ENCODE measurements at regions not wholly inside any gene's neighbourhood (a gene's known extent, or its start where the extent isn't known, plus 50 kb on each side); places are given as distances from the start of the nearest gene placed in this dataset.

GRCh38 chr3:154666542-154666941, 236.6 kb upstream of the GPR149 start:
- Histone ChIP-seq H3K27ac (ENCODE audit: low read depth, low read length, poor library complexity, severe bottlenecking) (no peak overlapping the region), H3K79me2 (ENCODE audit: insufficient read depth, low read length) (no peaks in the 10 kb centered on the region), H3K4me1 (ENCODE audit: insufficient read depth, low read length, severe bottlenecking) (no peaks in the 10 kb centered on the region), H3K36me3 (ENCODE audit: insufficient read depth, low read length) (no peaks in the 10 kb centered on the region), H3F3A (ENCODE audit: insufficient read depth, low read length) (no peaks in the 10 kb centered on the region), H2AFZ (ENCODE audit: low read length) (no peak overlapping the region), H3K4me2 (ENCODE audit: low read length) (no peak overlapping the region), H3K9me3 (ENCODE audit: low read length) (no peaks in the 10 kb centered on the region), H3K27me3 (ENCODE audit: insufficient read depth, low read length) (no peaks in the 10 kb centered on the region), H4K20me1 (ENCODE audit: insufficient read depth, low read length) (no peaks in the 10 kb centered on the region), H3K4me3 (ENCODE audit: low read depth, low read length, poor library complexity, severe bottlenecking) (no peak overlapping the region), H3K9me2 (ENCODE audit: low read depth, low read length) (no peaks in the 10 kb centered on the region), H3K9ac (ENCODE audit: low read length) (no peak overlapping the region)
- no peak for TF ChIP-seq EZH2 (IDR thresholded peaks at IDR 0.05; ENCODE audit: borderline replicate concordance, low read length)
- TF ChIP-seq CTCF (IDR thresholded peaks at IDR 0.05; ENCODE audit: low read length): no peak

- Histone ChIP-seq H3K9ac (ENCODE audit: low read length) (no peak overlapping the region), H3K27me3 (ENCODE audit: insufficient read depth, low read length) (no peaks in the 10 kb centered on the region), H4K20me1 (ENCODE audit: insufficient read depth, low read length) (no peaks in the 10 kb centered on the region), H3F3A (ENCODE audit: insufficient read depth, low read length) (no peaks in the 10 kb centered on the region), H3K9me2 (ENCODE audit: low read depth, low read length) (no peaks in the 10 kb centered on the region), H3K9me3 (ENCODE audit: low read length) (no peaks in the 10 kb centered on the region), H3K4me3 (ENCODE audit: low read depth, low read length, poor library complexity, severe bottlenecking) (no peak overlapping the region), H3K36me3 (ENCODE audit: insufficient read depth, low read length) (no peaks in the 10 kb centered on the region), H2AFZ (ENCODE audit: low read length) (no peak overlapping the region), H3K4me2 (ENCODE audit: low read length) (no peak overlapping the region), H3K79me2 (ENCODE audit: insufficient read depth, low read length) (no peaks in the 10 kb centered on the region), H3K4me1 (ENCODE audit: insufficient read depth, low read length, severe bottlenecking) (no peaks in the 10 kb centered on the region), H3K27ac (ENCODE audit: low read depth, low read length, poor library complexity, severe bottlenecking) (no peak overlapping the region)
- TF ChIP-seq EZH2 (IDR thresholded peaks at IDR 0.05; ENCODE audit: borderline replicate concordance, low read length): no peak
- no peak for TF ChIP-seq CTCF (IDR thresholded peaks at IDR 0.05; ENCODE audit: low read length)
These were observed 234.7 kb upstream of the GPR149 start for GRCh38 chr3:154664714-154665113.

GRCh38 chr3:154662851-154663250, 232.9 kb upstream of the GPR149 start:
- Histone ChIP-seq H3K27me3 (ENCODE audit: insufficient read depth, low read length) (no peaks in the 10 kb centered on the region), H3K4me2 (ENCODE audit: low read length) (no peak overlapping the region), H3K4me3 (ENCODE audit: low read depth, low read length, poor library complexity, severe bottlenecking) (no peak overlapping the region), H3K27ac (ENCODE audit: low read depth, low read length, poor library complexity, severe bottlenecking) (no peak overlapping the region), H4K20me1 (ENCODE audit: insufficient read depth, low read length) (no peaks in the 10 kb centered on the region), H3K79me2 (ENCODE audit: insufficient read depth, low read length) (no peaks in the 10 kb centered on the region), H3K9me3 (ENCODE audit: low read length) (no peaks in the 10 kb centered on the region), H3K4me1 (ENCODE audit: insufficient read depth, low read length, severe bottlenecking) (no peaks in the 10 kb centered on the region), H3K9ac (ENCODE audit: low read length) (no peak overlapping the region), H2AFZ (ENCODE audit: low read length) (no peak overlapping the region), H3K36me3 (ENCODE audit: insufficient read depth, low read length) (no peaks in the 10 kb centered on the region), H3K9me2 (ENCODE audit: low read depth, low read length) (no peaks in the 10 kb centered on the region), H3F3A (ENCODE audit: insufficient read depth, low read length) (no peaks in the 10 kb centered on the region)
- TF ChIP-seq CTCF (IDR thresholded peaks at IDR 0.05; ENCODE audit: low read length): no peak
- no peak for TF ChIP-seq EZH2 (IDR thresholded peaks at IDR 0.05; ENCODE audit: borderline replicate concordance, low read length)

Measured in OCI-LY1 (cell line).